ENCODE measurements at regions not wholly inside any gene's neighbourhood (a gene's known extent, or its start where the extent isn't known, plus 50 kb on each side); places are given as distances from the start of the nearest gene placed in this dataset.

GRCh38 chr1:79912813-79913212, 906.3 kb upstream of the ADGRL4 start:
- TF ChIP-seq POLR2A (IDR thresholded peaks at IDR 0.05) (no peak), CTCF (IDR thresholded peaks at IDR 0.05) (no peak)
